GM21528 (cell line): ENCODE measurements at regions not wholly inside any gene's neighbourhood (a gene's known extent, or its start where the extent isn't known, plus 50 kb on each side); places are given as distances from the start of the nearest gene placed in this dataset.

Experiments used
- ATAC-seq: cut with Tn5 transposase; IDR thresholded peaks from one replicate; pipeline ENCODE4 v1.9.1; 2021; ENCODE audit warnings: mild to moderate bottlenecking, moderate library complexity; ENCODE audit not compliant: unreplicated experiment, low FRiP score

DNA sequence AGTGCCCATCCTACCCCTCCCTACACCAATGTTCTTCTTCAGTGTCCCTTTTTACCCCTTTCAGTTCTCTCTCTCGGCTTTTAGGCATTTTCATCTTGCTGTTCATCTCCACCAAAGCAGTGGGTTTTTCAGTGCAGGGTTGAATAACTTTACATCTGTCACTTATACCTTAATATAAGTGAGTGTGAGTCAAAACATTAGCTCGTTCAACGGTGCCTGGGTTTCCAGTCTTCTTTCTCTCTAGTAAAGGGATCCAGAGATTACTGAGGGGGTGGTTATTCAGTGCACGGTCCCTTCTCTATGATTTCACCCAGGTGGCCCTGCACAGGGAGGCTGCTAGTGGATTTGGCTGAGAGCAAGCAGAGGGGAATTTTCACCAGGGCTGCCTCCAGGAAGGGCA lies 210.6 kb upstream of the CDH5 start:
- no peak for ATAC-seq

- no peak for ATAC-seq
Observed at GRCh38 chr16:66154801-66155200, 211.7 kb upstream of the CDH5 start.

DNA sequence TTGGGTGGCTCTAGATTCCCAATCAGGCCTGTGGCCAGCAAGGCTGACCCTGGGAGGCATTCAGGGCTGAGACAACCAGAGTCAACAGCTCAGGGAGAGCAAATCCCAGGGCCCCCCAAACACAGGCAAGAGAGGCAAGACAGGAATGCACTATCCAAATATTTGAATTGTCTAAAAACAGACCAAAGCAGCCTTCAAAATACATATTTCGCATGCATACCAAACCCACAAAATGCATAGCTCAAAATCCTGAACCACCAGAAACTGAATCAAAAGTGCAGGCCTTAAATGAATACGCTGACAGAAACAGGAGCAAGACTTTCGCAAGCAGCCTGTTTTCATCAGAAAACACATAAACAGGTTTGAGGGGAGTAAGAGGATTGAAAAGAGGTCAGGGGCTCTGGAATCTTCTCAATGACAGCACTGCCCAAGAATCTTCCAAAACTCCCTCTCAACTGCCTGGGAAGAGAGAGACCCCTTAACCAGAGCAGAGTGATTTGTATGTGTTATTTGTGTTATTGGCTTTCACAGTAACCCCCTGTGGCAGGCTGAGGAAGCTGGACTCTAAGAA lies 213.6 kb upstream of the CDH5 start:
- ATAC-seq, result no peak

DNA sequence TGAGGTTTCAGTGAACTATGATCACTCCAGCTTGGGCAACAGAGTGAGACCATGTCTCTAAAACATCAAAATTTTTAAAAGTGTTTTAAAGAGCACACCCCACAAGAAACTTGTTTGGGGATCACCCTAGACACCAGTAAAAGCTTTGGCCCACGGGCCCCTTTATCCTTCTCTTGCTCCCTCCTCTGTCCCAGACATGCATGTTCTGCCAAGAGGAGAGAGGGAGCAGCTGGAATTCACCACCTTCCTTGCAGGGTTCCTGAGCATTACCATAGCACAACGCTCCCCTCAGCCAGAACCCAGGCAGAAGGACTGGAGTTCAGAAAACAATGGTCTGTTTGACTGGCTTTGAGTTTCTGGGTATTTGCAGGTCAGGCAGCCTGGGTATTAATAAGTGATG lies 214.3 kb upstream of the CDH5 start:
- no peak for ATAC-seq

- no peak for ATAC-seq
Observed at GRCh38 chr16:66150698-66151482, 215.6 kb upstream of the CDH5 start.

- ATAC-seq, result no peak
Observed at GRCh38 chr16:66147291-66147690, 219.2 kb upstream of the CDH5 start.

DNA sequence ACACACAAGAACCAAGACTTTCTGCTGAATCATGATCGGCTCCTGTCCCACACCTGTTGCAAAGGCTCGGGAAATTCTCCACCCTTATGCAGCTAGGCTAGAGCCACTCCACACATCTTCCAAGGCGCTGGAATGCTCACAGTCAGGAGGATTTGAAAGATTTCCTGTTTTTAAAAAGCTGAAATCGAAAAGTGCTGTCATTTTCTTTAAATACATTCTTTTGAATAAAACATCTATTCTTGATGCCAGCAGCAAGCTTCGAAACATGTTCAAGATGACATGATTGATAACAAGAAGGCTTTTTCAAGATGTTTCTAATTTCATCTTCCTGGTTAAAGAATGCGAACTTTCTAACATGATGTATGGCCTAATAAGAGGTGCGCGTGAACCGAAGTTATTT lies 219.7 kb upstream of the CDH5 start:
- no peak for ATAC-seq

DNA sequence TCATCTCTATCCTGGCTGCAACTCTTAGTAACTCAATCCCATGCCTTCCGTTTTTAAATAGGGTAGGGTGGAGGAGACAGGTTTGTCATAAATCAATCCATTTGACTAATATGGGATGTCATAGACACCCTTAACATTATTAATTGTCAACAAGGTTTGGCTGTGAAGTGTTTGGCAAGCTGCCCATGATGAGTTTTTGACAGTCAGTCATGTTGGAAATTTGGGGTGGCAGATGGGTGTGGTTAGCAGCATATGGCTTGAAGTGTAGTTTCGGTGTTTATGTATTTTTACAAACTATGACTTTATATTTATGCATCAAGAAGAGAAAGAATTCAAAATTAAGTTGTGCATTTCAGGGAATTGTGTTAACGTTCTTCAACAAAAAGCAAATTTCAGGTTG lies 221.8 kb upstream of the CDH5 start:
- no peak for ATAC-seq

DNA sequence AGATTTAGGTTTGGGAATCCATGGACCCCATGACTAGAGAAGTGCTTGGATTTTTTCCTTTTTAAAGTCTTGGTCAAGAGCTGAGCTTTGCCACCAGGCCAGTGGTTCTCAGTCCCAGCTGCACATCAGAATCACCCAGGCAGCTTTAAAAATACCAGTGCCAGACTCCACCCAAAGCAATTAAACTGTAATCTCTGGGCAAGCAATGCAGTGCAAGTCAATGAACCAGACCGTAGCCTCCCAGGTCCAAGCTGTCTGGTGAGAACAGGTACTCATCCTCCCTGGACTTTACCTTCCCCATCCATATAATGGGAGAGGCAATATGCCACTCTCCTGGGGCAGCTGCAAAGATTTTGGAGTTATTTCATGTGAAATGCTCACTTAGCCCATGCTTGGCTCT lies 223.1 kb upstream of the CDH5 start:
- ATAC-seq, result no peak

DNA sequence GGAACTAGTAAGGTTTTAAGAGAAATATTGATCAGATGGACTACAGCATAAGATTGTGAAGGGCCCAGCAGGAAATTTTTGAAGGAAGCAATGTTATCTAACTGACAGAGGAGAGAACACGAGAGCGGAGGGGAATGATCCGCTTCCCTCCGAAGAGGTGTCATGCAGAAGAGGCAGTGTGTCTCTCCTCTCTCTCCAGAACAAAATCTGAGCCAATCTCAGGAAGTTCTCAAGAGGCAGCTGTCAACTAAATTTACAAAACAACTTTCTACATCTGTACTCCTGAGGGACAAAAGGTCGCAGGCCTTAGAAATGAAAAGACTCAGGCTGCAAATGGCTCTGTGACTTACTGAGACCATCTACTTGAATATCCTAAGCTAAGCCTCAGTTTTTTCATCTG lies 224.6 kb upstream of the CDH5 start:
- ATAC-seq, result no peak

DNA sequence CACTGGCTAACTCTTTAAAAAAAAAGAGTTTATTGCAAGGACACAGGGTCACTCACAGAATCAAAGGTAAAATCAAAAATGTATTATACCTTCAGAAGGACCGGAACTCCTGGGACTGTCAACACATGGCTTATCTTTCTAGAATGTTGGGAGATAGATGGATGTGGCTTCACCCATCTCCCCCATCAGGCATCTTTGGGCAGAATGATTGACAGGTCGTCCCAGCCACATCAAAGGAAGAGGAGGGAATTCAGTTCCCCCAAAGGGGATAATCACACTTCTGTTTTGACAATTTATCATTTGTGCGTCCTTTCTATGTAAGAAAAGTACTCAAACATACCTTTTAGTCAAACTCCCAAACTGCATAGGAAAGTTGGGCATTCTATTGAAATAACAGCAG lies 228.6 kb upstream of the CDH5 start:
- ATAC-seq, result no peak

- no peak for ATAC-seq
Observed at GRCh38 chr16:66136841-66137240, 229.7 kb upstream of the CDH5 start.

- no peak for ATAC-seq
Observed at GRCh38 chr16:66135838-66136237, 230.7 kb upstream of the CDH5 start.

DNA sequence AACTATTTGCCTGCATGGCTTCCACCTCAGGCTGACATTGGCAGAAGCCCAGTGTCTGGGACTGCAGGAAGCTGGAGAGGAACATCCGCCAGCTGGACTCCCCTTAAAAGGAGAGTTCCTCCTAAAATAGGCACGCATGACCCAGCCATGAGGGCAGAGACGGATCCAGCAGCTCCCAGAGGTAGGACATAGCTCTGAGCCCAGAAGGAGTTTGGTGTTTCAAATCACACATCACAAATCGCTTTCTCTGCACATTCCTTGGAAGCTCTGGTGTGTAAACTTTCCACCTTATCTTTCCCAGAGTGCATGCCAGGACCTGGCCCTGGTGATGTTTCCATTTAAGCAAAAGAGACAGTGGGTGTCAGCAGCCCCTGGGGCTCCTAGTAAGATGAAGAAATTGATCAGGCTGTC lies 231.1 kb upstream of the CDH5 start:
- ATAC-seq, result no peak

DNA sequence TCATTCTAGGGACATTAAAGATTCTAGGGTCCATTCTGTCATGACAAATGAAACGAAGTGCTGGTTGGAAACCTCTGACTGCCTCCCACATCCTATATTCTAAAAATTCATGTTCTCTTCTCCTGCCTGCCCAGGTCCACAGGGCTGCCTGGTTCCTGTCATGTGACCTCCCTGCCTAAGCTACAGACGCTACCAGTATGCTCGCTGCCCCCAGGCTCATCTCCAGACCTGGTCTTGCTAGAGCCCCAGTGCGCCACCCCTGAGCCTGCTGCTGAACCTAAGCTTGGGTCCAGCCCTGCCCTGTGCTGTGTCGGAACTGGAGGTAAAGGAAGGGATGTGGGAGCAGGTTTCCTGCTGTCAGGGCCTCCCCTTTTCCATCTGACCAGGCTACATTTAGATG lies 231.6 kb upstream of the CDH5 start:
- no peak for ATAC-seq

GRCh38 chr16:66133643-66134338 lies 232.7 kb upstream of the CDH5 start:
- ATAC-seq, result no peak

DNA sequence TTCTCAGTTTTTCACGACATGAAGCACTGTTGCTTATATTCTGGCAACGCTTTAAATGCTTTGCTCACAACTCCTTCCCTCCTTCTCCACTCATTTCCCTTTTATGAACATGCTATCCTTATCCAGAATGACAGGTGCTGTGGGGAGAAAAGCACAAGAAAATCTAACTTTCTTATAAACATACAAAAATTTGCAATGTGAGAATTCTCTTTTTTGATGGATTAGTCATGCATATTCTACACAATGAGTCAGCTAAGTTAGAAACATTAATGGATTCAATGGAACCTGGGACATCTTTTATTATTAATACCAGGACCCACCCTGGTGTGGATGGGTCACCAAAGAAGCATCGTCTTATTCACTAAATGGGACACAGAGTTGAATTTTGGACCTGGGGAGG lies 234.6 kb upstream of the CDH5 start:
- no peak for ATAC-seq

- no peak for ATAC-seq
Observed at GRCh38 chr16:66131156-66131807, 235.2 kb upstream of the CDH5 start.

DNA sequence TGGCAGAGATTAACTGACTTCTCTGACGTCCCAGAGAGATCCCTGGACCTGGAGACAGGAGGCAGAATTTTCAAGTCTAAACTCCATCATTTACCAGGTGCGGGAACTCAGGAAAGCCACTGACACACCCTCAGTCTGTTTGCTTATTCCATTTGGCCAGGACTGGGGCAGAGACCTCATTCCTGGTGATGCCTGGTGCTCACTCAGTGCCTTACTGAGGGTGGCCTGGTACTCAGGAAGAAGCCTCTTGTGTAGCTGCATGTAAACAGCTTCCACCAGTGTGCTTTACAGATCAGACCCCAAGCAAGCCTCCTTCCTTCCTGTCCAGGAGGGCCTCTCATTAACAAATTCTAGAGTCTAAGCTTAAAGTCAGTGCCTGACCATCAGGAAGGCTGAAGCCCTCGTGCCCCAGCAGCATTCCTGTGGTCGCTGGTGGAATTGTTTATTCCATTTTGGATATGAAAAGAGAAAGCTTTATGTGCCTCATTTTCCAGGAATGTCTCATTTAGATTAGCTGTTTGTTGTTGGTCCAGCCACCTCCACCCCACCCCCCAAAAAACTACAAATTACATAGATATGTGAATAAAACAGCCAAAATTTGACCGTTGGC lies 236.1 kb upstream of the CDH5 start:
- no peak for ATAC-seq

- ATAC-seq, result no peak
Observed at GRCh38 chr16:66129196-66129595, 237.3 kb upstream of the CDH5 start.

DNA sequence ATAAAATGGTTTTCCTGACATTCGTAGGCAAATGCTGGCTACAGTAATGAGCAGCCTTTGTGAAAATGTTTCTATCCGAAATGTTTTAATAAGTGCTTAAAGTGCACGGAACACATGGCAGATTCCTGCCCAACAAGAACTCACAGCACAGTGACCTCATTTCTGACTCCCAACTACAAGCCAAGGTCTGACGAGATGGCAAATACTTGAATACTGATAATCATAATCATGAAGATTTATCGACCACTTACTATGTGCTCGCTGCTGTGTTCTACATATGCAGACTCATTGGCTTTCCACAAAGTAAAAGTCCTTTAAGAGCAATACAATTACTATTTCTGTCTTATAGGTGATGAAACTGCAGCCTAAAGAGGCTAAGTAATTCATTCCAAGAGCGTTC lies 238.1 kb upstream of the CDH5 start:
- ATAC-seq, result no peak
